Activated gamma-delta T cell treated with anti-CD3 and anti-CD28 coated beads, Interleukin-2, amount 50 U/mL, for 16 hours (primary cell): ENCODE measurements at regions not wholly inside any gene's neighbourhood (a gene's known extent, or its start where the extent isn't known, plus 50 kb on each side); places are given as distances from the start of the nearest gene placed in this dataset.

Experiments used
- DNase-seq: peaks from one replicate; pipeline ENCODE4 v3.0.0-alpha.2; 2020; ENCODE audit warnings: low read depth

- no peak for DNase-seq
These were observed 98.2 kb downstream of the TNFSF18 start for GRCh38 chr1:172952516-172952915.

- no peak for DNase-seq
These were observed 96.1 kb downstream of the TNFSF18 start for GRCh38 chr1:172954476-172955150.

GRCh38 chr1:172955161-172955815 is 95.5 kb downstream of the TNFSF18 start:
- DNase-seq = no peak

- DNase-seq = no peak
These were observed 93.9 kb downstream of the TNFSF18 start for GRCh38 chr1:172956871-172957270.

GRCh38 chr1:172957491-172957890 is 93.2 kb downstream of the TNFSF18 start:
- no peak for DNase-seq

GRCh38 chr1:172959571-172959970 is 91.2 kb downstream of the TNFSF18 start:
- no peak for DNase-seq

GRCh38 chr1:172960019-172960418 is 90.7 kb downstream of the TNFSF18 start:
- DNase-seq = no peak

GRCh38 chr1:172960454-172961208 is 90.1 kb downstream of the TNFSF18 start:
- no peak for DNase-seq

GRCh38 chr1:172964864-172965263 is 85.9 kb downstream of the TNFSF18 start:
- DNase-seq = no peak

GRCh38 chr1:172966844-172967540 is 83.7 kb downstream of the TNFSF18 start:
- DNase-seq = no peak

- DNase-seq = no peak
These were observed 82.8 kb downstream of the TNFSF18 start for GRCh38 chr1:172967936-172968335.

GRCh38 chr1:172969611-172970010 is 81.1 kb downstream of the TNFSF18 start:
- DNase-seq = no peak

GRCh38 chr1:172970186-172970585 is 80.6 kb downstream of the TNFSF18 start:
- DNase-seq = no peak

GRCh38 chr1:172971241-172971640 is 79.5 kb downstream of the TNFSF18 start:
- no peak for DNase-seq

GRCh38 chr1:172972258-172972657 is 78.5 kb downstream of the TNFSF18 start:
- DNase-seq = no peak

GRCh38 chr1:172973424-172973823 is 77.3 kb downstream of the TNFSF18 start:
- no peak for DNase-seq

GRCh38 chr1:172976222-172977041 is 74.3 kb downstream of the TNFSF18 start:
- DNase-seq = no peak

- DNase-seq = no peak
These were observed 73.3 kb downstream of the TNFSF18 start for GRCh38 chr1:172977296-172978017.

- no peak for DNase-seq
These were observed 72.1 kb downstream of the TNFSF18 start for GRCh38 chr1:172978595-172978994.

GRCh38 chr1:172979828-172980227 is 70.9 kb downstream of the TNFSF18 start:
- DNase-seq = no peak

- no peak for DNase-seq
These were observed 70.3 kb downstream of the TNFSF18 start for GRCh38 chr1:172980456-172980855.
